Ovary (tissue), 7 donors: ENCODE measurements at regions not wholly inside any gene's neighbourhood (a gene's known extent, or its start where the extent isn't known, plus 50 kb on each side); places are given as distances from the start of the nearest gene placed in this dataset.

ENCODE experiments used
- DNase-seq, 5 donors: peaks; one replicate each; pipeline ENCODE4 v3.0.0-alpha.2; 2019 to 2020
- H3K27ac ChIP-seq, 2 donors: fragments of 200-600 bp; one replicate each; pipeline versions ENCODE4 v1.5.1 to v1.8.0; 2019 to 2022
- H3K27me3 ChIP-seq: fragments of 200-600 bp; one replicate; pipeline ENCODE4 v1.8.0; 2022
- H3K36me3 ChIP-seq: fragments of 200-600 bp; sonication (generic); one replicate; pipeline ENCODE4 v1.5.1; 2019
- H3K4me1 ChIP-seq: one replicate; pipeline ENCODE4 v1.8.1; 2013; ENCODE audit warnings: mild to moderate bottlenecking, moderate library complexity; ENCODE audit not compliant: insufficient read depth
- H3K4me3 ChIP-seq: fragments of 200-600 bp; sonication (generic); one replicate; pipeline ENCODE4 v1.5.1; 2017
- H3K9me3 ChIP-seq, 2 donors: fragments of 200-600 bp in 1 of 2; sonication (generic) in 1 of 2; one replicate each; pipeline versions ENCODE4 v1.5.1 to v1.8.1; 2013 to 2019; ENCODE audit warnings: mild to moderate bottlenecking in 1 of 2, moderate library complexity in 1 of 2
- CTCF ChIP-seq, 3 donors: fragments of 450-650 bp in 2 of 3; fragments of 200-600 bp in 1 of 3; IDR thresholded peaks; one replicate each; pipeline versions ENCODE4 v1.5.1 to v1.8.0; 2016 to 2022; ENCODE audit warnings: antibody characterized with exemption in 3 of 3, mild to moderate bottlenecking in 1 of 3
- EP300 ChIP-seq: sonication (generic); formaldehyde crosslinking; IDR thresholded peaks from one replicate; pipeline ENCODE4 v1.6.1; 2017; ENCODE audit warnings: antibody characterized with exemption
- POLR2A ChIP-seq: fragments of 450-650 bp; IDR thresholded peaks from one replicate; pipeline ENCODE4 v1.6.1; 2017; ENCODE audit warnings: antibody characterized with exemption, mild to moderate bottlenecking, moderate library complexity
- WGBS, 3 donors: extraction: QIAGEN DNeasy Blood & Tissue Kit in 1 of 3; methylation state at CpG; one replicate each; pipeline versions ENCODE4 v1.1.5 to v1.1.7; 2013 to 2017; 5-methylcytosine and 5-hydroxymethylcytosine counted together
- intact Hi-C, 4 donors: fragments of 100-400 bp; cut with DNase I; formaldehyde crosslinking; loops; one replicate each; pipeline versions ENCODE4 v1.11.0 to v1.15.1; 2022 to 2023
- donor health status: DM: no; HTN: no; CAD: no; lungs with moderate emphysema.
- donor health status: DM: no; HTN: no; CAD: no.
- donor health status: Bipolar disorder and iron deficiency.
- donor health status: DM: no; HTN: no; CAD: no.
- donor health status: DM: yes; HTN: yes; CAD: no.

DNA sequence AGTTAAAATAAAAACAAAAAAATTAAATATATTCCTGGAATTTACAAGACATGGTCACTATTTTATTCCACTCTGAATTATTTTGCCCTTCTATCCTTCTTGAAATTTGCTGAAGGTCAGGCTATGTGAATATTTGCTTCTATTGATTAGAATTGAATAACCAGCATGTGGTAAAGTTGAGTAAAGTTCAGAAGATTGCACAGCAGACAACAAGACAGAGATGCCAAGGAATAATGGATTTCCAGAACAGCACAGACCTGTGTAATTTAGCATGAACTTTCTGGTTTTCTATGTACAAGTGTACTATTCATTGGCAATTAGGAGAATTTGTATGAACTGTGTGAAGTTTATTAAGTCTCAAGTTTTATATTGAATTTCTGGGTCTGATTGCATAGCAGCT is 352.4 kb downstream of the TBC1D32 start:
- Histone ChIP-seq H3K4me3 (no peak overlapping the region), H3K27ac (no peak overlapping the region), H3K4me1 (no peaks in the 10 kb centered on the region), H3K27me3 (no peaks in the 10 kb centered on the region), H3K9me3 (no peaks in the 10 kb centered on the region), H3K36me3 (no peaks in the 10 kb centered on the region)
- no peak for DNase-seq
- intact Hi-C loops, result no loop called here
- TF ChIP-seq CTCF (IDR thresholded peaks at IDR 0.05) (no peak), POLR2A (no peak), EP300 (no peak)

DNA sequence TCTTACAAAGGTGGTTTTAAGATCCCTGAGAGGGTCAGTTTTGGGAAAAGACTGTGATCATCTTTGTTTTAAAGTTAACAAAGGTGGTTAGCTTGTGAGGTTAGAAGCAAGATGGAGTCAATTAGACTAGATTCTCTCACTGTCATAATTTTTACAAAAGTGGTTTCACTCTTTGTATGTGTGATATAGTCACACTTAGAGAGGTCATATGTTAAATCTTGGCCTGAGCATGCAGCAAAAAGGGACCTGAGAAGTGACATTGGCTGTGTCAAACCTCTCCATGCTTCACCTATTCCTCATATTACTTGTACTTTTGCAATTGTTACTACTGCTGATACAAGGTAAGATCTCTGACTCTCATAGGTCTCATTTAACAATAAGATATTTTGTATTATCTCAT is 368.0 kb downstream of the TBC1D32 start:
- intact Hi-C loops, result no loop called here
- no peak overlapping the region for H3K4me3 ChIP-seq
- no peak for DNase-seq

DNA sequence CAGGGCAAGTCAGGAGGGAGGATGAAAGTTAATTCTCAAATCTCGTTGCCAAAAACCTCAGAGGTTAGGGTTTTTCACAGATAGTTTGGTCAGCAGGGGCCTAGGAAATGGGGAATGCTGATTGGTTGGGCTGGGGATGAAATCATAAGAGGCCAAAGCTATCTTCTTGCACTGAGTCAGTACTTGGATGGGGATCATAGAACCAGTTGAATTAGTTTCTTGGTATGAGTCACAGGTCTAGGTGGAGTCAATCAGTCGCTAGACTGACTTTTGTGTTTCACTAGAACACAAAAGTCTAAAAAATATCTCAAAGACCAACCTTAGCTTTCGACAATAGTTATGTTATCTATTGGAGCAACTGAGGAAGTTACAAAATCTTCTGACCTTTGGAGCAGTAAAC is 368.5 kb downstream of the TBC1D32 start:
- H3K27ac ChIP-seq, result no peak overlapping the region
- no peak overlapping the region for H3K4me3 ChIP-seq
- no peaks in the 10 kb centered on the region for H3K4me1 ChIP-seq
- intact Hi-C loops, result no loop called here
- no peaks in the 10 kb centered on the region for H3K36me3 ChIP-seq
- H3K27me3 ChIP-seq, result no peaks in the 10 kb centered on the region
- 70 to 85% (median 72%) methylated on average over 3 of the region's 3 CpGs for WGBS, 3 donors
- no peak for DNase-seq
- no peaks in the 10 kb centered on the region for H3K9me3 ChIP-seq
- TF ChIP-seq POLR2A (no peak), CTCF (IDR thresholded peaks at IDR 0.05) (no peak), EP300 (no peak)

More for the DNA sequence above, 368.0 kb downstream of the TBC1D32 start:
- no peak for TF ChIP-seq EP300
- no peak for TF ChIP-seq POLR2A
- no peak for TF ChIP-seq CTCF (IDR thresholded peaks at IDR 0.05)
- H3K27ac ChIP-seq, result no peak overlapping the region
- no peaks in the 10 kb centered on the region for H3K27me3 ChIP-seq
- no peaks in the 10 kb centered on the region for H3K9me3 ChIP-seq
- H3K4me1 ChIP-seq, result no peaks in the 10 kb centered on the region
- no peaks in the 10 kb centered on the region for H3K36me3 ChIP-seq

- 90 to 93% (median 92%) methylated on average over 1 of the region's 1 CpG for WGBS, 3 donors
- TF ChIP-seq EP300 (no peak), CTCF (IDR thresholded peaks at IDR 0.05) (no peak), POLR2A (no peak)
- Histone ChIP-seq H3K36me3 (no peaks in the 10 kb centered on the region), H3K27me3 (no peaks in the 10 kb centered on the region), H3K4me1 (no peaks in the 10 kb centered on the region), H3K4me3 (no peak overlapping the region), H3K9me3 (no peaks in the 10 kb centered on the region), H3K27ac (no peak overlapping the region)
- intact Hi-C loops, result loop anchor here in 1 of 4 donors (1.0 kb wide), 1 partner anchor 18 kb away; no protein-coding TSS in a partner anchor
- no peak for DNase-seq
Measured at GRCh38 chr6:120960761-120961160, 373.5 kb downstream of the TBC1D32 start.

DNA sequence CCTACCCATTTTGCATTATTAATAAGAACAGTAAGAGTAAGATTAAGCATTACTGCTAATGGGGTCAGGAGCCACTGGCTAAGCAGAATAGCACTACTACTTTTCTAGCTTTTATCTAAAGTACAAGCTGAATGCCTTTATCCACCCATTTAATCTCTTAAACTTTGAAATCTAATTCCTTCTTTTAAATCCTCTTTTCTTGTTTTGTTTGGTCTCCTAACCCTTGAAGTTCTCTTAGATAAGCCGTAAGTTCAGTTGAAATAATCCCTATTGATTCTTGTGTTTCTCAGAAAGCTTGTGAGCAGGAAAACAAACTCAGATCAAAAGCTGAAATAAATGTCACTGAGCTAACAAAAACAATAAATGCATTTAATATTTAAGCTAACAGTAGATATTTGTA is 380.2 kb downstream of the TBC1D32 start:
- no peak for DNase-seq
- intact Hi-C loops, result no loop called here

More for the DNA sequence above, 380.2 kb downstream of the TBC1D32 start:
- Histone ChIP-seq H3K9me3 (no peaks in the 10 kb centered on the region), H3K36me3 (no peaks in the 10 kb centered on the region), H3K27me3 (no peaks in the 10 kb centered on the region), H3K4me1 (no peaks in the 10 kb centered on the region), H3K27ac (no peak overlapping the region), H3K4me3 (no peak overlapping the region)
- no peak for TF ChIP-seq CTCF (IDR thresholded peaks at IDR 0.05)
- no peak for TF ChIP-seq POLR2A
- TF ChIP-seq EP300, result no peak
- WGBS, 3 donors, result 73 to 82% (median 76%) methylated on average over 1 of the region's 1 CpG
